Stomach (tissue), 8 donors: ENCODE measurements at regions not wholly inside any gene's neighbourhood (a gene's known extent, or its start where the extent isn't known, plus 50 kb on each side); places are given as distances from the start of the nearest gene placed in this dataset.
"Not testable (repeated sequence)": the region's sequence is repeated elsewhere in the genome, so short reads cannot be mapped to it uniquely, and the experiment has no call there.

Source experiments
- DNase-seq, 2 donors: peaks; one replicate each; pipeline versions ENCODE4 v3.0.0 to v3.0.0-alpha.2; 2013 to 2019
- H3K27ac ChIP-seq, 5 donors: fragments of 200-600 bp in 4 of 5; sonication (generic) in 4 of 5; one replicate each; pipeline ENCODE4 v1.5.1; 2013 to 2019; ENCODE audit warnings: mild to moderate bottlenecking in 1 of 5, moderate library complexity in 1 of 5
- H3K27me3 ChIP-seq, 3 donors: fragments of 200-600 bp; sonication (generic); one replicate each; pipeline ENCODE4 v1.5.1; 2017 to 2019; ENCODE audit warnings: mixed run types in 1 of 3
- H3K36me3 ChIP-seq, 4 donors: fragments of 200-600 bp; sonication (generic); 1 replicate in 3 of 4; 2 replicates in 1 of 4; pipeline ENCODE4 v1.5.1; 2016 to 2019
- H3K4me1 ChIP-seq, 4 donors: fragments of 200-600 bp; sonication (generic); one replicate each; pipeline ENCODE4 v1.5.1; 2016 to 2019
- H3K4me3 ChIP-seq, 4 donors: fragments of 200-600 bp; sonication (generic) in 3 of 4; one replicate each; pipeline ENCODE4 v1.5.1; 2016 to 2019; ENCODE audit warnings: mild to moderate bottlenecking in 1 of 4
- H3K9me3 ChIP-seq, 4 donors: fragments of 200-600 bp; sonication (generic); one replicate each; pipeline ENCODE4 v1.5.1; 2016 to 2019
- EP300 ChIP-seq: sonication (generic); formaldehyde crosslinking; IDR thresholded peaks from one replicate; pipeline ENCODE4 v1.6.1; 2017; ENCODE audit warnings: antibody characterized with exemption
- POLR2A ChIP-seq, 4 donors: fragments of 450-650 bp; IDR thresholded peaks; one replicate each; pipeline ENCODE4 v1.6.1; 2016; ENCODE audit warnings: antibody characterized with exemption in 4 of 4, control low read depth in 2 of 4, mild to moderate bottlenecking in 1 of 4, moderate library complexity in 1 of 4
- POLR2AphosphoS5 ChIP-seq, 3 donors: sonication (generic); formaldehyde crosslinking; IDR thresholded peaks; one replicate each; pipeline ENCODE4 v1.6.1; 2016; ENCODE audit warnings: antibody characterized with exemption in 3 of 3
- WGBS, 5 donors: extraction: QIAGEN DNeasy Blood & Tissue Kit in 3 of 5; methylation state at CpG; one replicate each; pipeline versions ENCODE4 v1.1.5 to v1.1.7; 2013 to 2018; 5-methylcytosine and 5-hydroxymethylcytosine counted together
- intact Hi-C: fragments of 100-400 bp; cut with DNase I; formaldehyde crosslinking; loops from one replicate; pipeline ENCODE4 v1.15.1; 2023; ENCODE audit warnings: low total_unique reads
- TF ChIP-seq, protein P1 (sequence below), 7 experiments: fragments of 450-650 bp in 4 of 7; fragments of 200-600 bp in 3 of 7; sonication (generic) in 3 of 7; IDR thresholded peaks; one replicate each; pipeline ENCODE4 v1.5.1; 2016 to 2019; ENCODE audit warnings: antibody characterized with exemption in 7 of 7, control low read depth in 2 of 7, mild to moderate bottlenecking in 1 of 7
- donor health status: healthy with polysubstance abuse.
- donor health status: Bipolar disorder and iron deficiency.
- donor health status: healthy.

DNA sequence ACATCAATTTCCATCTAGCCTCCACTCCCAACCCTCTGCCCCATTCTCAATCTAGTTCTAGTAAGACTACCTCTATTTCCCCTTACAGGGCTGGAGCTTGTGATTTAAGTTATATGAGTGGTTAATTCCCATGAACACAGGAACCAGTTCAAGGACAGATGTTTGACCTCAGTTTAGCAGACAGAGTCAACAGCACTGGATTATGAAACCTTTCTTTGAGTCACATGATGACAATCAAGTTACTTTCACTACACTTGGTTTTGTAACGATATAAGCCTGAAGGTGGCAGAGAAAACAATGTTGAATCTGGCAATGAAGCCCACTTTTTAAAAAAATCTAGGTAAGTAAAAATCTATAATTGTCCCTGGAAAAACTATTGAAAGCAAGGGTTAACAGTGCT lies 1646.2 kb upstream of the FLRT2 start:
- TF ChIP-seq POLR2A (IDR thresholded peaks at IDR 0.05) (no peak), EP300 (no peak), POLR2AphosphoS5 (IDR thresholded peaks at IDR 0.05) (no peak)
- TF ChIP-seq, protein P1, sequence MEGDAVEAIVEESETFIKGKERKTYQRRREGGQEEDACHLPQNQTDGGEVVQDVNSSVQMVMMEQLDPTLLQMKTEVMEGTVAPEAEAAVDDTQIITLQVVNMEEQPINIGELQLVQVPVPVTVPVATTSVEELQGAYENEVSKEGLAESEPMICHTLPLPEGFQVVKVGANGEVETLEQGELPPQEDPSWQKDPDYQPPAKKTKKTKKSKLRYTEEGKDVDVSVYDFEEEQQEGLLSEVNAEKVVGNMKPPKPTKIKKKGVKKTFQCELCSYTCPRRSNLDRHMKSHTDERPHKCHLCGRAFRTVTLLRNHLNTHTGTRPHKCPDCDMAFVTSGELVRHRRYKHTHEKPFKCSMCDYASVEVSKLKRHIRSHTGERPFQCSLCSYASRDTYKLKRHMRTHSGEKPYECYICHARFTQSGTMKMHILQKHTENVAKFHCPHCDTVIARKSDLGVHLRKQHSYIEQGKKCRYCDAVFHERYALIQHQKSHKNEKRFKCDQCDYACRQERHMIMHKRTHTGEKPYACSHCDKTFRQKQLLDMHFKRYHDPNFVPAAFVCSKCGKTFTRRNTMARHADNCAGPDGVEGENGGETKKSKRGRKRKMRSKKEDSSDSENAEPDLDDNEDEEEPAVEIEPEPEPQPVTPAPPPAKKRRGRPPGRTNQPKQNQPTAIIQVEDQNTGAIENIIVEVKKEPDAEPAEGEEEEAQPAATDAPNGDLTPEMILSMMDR (IDR thresholded peaks at IDR 0.05) = no peak
- Histone ChIP-seq H3K36me3 (no peaks in the 10 kb centered on the region), H3K9me3 (no peaks in the 10 kb centered on the region), H3K27ac (no peak overlapping the region), H3K4me1 (no peaks in the 10 kb centered on the region), H3K4me3 (no peak overlapping the region), H3K27me3 (no peaks in the 10 kb centered on the region)
- no peak for DNase-seq
- intact Hi-C loops = no loop called here
- WGBS, 5 donors = 72 to 89% (median 81%) methylated on average over 1 of the region's 1 CpG

DNA sequence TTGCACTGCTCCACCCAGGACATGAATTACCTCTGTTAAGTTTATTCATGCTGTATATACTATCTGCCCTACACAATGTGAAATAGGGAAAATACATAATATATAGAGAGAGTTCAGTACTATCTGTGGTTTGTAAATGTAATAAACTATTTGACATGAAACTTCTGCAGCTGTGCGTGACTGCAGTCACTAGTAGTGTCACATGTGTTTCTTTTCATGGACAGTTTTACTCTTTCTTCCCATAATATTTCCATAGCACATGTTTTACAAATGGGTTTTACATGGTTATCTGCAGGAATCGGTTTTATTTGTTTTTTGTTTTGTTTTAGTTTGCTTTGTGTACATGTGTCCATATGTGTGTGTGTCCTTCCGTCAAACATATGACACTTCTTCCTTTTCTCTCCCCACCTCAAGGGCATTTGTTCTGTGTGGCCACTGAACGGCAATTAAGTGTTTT lies 1644.1 kb upstream of the FLRT2 start:
- DNase-seq = no peak
- Histone ChIP-seq H3K4me3 (no peak overlapping the region), H3K27me3 (no peaks in the 10 kb centered on the region), H3K4me1 (no peaks in the 10 kb centered on the region), H3K27ac (no peak overlapping the region), H3K9me3 (no peaks in the 10 kb centered on the region), H3K36me3 (no peaks in the 10 kb centered on the region)
- TF ChIP-seq EP300 (no peak), POLR2A (IDR thresholded peaks at IDR 0.05) (no peak), POLR2AphosphoS5 (IDR thresholded peaks at IDR 0.05) (no peak)
- TF ChIP-seq, protein P1 (IDR thresholded peaks at IDR 0.05) = no peak
- intact Hi-C loops = no loop called here
- 45 to 65% (median 59%) methylated on average over 4 of the region's 4 CpGs for WGBS, 5 donors

DNA sequence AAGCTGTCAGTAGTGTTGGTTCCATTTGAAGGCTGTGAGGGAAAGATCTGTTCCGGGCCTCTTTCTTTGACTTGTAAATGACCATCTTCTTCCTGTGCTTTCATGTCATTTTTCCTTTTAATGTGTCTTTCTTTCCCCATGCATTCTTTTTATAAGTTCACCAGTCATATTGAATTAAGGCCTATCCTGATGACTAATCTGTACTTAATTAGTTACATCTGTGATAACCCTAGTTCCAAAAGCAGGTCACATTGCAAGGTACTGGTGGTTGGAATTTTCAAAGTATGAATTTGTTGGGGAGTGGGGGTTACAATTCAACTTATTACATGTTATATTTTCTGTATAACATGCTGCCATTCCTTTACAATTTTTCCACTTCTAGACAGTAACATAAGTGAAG lies 1642.1 kb upstream of the FLRT2 start:
- H3K4me3 ChIP-seq = no peak overlapping the region
- H3K36me3 ChIP-seq = no peaks in the 10 kb centered on the region
- no peaks in the 10 kb centered on the region for H3K27me3 ChIP-seq
- no peaks in the 10 kb centered on the region for H3K9me3 ChIP-seq
- DNase-seq = no peak
- WGBS, 5 donors = 89 to 100% (median 96%) methylated on average over 1 of the region's 1 CpG
- no peaks in the 10 kb centered on the region for H3K4me1 ChIP-seq
- intact Hi-C loops = no loop called here
- no peak overlapping the region for H3K27ac ChIP-seq
- no peak for TF ChIP-seq POLR2AphosphoS5 (IDR thresholded peaks at IDR 0.05)
- no peak for TF ChIP-seq POLR2A (IDR thresholded peaks at IDR 0.05)
- TF ChIP-seq, protein P1 (IDR thresholded peaks at IDR 0.05) = no peak
- no peak for TF ChIP-seq EP300

DNA sequence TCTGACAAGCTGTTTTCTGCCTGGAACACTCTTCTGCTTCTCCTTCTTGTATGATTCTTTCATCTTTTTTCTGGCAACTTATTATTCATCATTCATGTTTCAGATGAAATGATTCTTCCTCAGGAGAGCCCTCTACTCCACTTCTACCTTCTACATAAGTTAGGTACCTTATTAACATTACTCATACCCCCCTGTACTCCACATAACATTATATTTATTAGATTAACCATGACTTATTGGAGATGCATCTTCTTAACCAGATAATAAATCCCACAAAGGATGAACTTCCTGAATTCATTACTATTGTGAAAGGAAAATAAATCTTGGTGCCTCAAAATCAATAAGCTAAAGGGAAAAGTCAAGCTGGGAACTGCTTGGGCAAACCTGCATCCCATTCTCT lies 1636.5 kb upstream of the FLRT2 start:
- no peaks in the 10 kb centered on the region for H3K36me3 ChIP-seq
- no peaks in the 10 kb centered on the region for H3K4me1 ChIP-seq
- no peak for TF ChIP-seq POLR2AphosphoS5 (IDR thresholded peaks at IDR 0.05)
- H3K9me3 ChIP-seq = no peaks in the 10 kb centered on the region
- no peak overlapping the region for H3K4me3 ChIP-seq
- H3K27ac ChIP-seq = no peak overlapping the region
- intact Hi-C loops = no loop called here
- H3K27me3 ChIP-seq = no peaks in the 10 kb centered on the region
- DNase-seq = no peak

DNA sequence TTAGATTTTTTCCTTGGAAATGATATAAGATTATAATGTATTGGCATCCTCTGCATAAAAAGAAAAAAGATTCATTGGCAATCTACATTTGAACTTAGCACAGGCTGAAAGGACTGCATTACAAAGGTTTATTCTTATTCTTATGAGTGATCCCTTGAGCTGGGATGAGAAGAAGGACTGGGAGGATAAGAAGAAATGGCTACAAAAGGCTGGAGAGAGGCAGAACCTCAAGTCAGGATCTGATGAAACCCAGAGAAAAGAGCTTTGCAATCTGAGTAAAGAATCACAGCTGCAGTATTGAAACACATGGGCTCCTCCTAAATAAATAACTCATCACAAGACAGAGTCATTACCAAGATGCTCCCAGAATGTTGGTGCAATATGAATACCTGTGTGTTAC lies 1635.4 kb upstream of the FLRT2 start:
- Histone ChIP-seq H3K27me3 (no peaks in the 10 kb centered on the region), H3K4me1 (no peaks in the 10 kb centered on the region), H3K9me3 (no peaks in the 10 kb centered on the region), H3K27ac (no peak overlapping the region), H3K36me3 (no peaks in the 10 kb centered on the region), H3K4me3 (no peak overlapping the region)
- no peak for DNase-seq
- TF ChIP-seq POLR2AphosphoS5 (IDR thresholded peaks at IDR 0.05) = no peak
- TF ChIP-seq POLR2A (IDR thresholded peaks at IDR 0.05) = no peak
- no peak for TF ChIP-seq EP300
- TF ChIP-seq, protein P1 (IDR thresholded peaks at IDR 0.05) = no peak
- intact Hi-C loops = no loop called here

DNA sequence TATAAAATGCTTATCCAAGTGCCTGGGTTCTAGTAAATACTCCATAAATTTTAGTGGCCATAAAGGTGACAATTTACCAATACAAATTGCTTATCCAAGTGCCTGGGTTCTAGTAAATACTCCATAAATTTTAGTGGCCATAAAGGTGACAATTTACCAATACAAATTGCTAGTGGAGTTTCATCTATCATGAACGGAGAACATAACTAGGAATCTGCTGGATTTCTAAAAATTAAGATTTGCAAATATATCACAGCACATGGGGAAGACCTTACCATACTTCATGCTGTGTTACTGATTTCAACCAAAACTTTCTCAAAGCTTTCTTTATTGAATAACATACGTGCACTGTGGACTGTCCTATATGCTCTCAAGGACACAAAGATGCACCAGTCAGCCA lies 1631.4 kb upstream of the FLRT2 start:
- H3K4me1 ChIP-seq, intact Hi-C loops, H3K27ac ChIP-seq, H3K36me3 ChIP-seq, H3K9me3 ChIP-seq, DNase-seq, H3K27me3 ChIP-seq, H3K4me3 ChIP-seq: not testable (repeated sequence)
- WGBS, 5 donors = 58 to 85% (median 65%) methylated on average over 2 of the region's 2 CpGs
